ENCODE measurements at regions not wholly inside any gene's neighbourhood (a gene's known extent, or its start where the extent isn't known, plus 50 kb on each side); places are given as distances from the start of the nearest gene placed in this dataset.

GRCh38 chrX:115906276-115906675, 264.3 kb upstream of the AGTR2 start:
- H3K4me3 ChIP-seq: no peak overlapping the region
- H3K27ac ChIP-seq: no peak overlapping the region
- H3K27me3 ChIP-seq: peaks cover 19% of the 10 kb centered on the region
- 78 to 100% (median 80%) methylated on average over 1 to 2 of the region's 2 CpGs for WGBS, 4 donors
- TF ChIP-seq CTCF (IDR thresholded peaks at IDR 0.05) (no peak), POLR2A (IDR thresholded peaks at IDR 0.05) (no peak)
- no peak for DNase-seq
- no peaks in the 10 kb centered on the region for H3K36me3 ChIP-seq (replicated peaks in 1 of 2)
- intact Hi-C loops (cut with DNase I): no loop called here
- no peaks in the 10 kb centered on the region for H3K4me1 ChIP-seq (replicated peaks in 1 of 2)
- H3K9me3 ChIP-seq (replicated peaks in 1 of 3): no peaks in the 10 kb centered on the region

- no peak for DNase-seq
- no peak for TF ChIP-seq POLR2A (IDR thresholded peaks at IDR 0.05)
- 70 to 90% (median 81%) methylated on average over 2 to 3 of the region's 3 CpGs for WGBS, 4 donors
- Histone ChIP-seq H3K27me3 (peaks cover 21% of the 10 kb centered on the region), H3K4me1 (replicated peaks in 1 of 2) (no peaks in the 10 kb centered on the region), H3K36me3 (replicated peaks in 1 of 2) (no peaks in the 10 kb centered on the region), H3K27ac (no peak overlapping the region), H3K4me3 (no peak overlapping the region), H3K9me3 (replicated peaks in 1 of 3) (no peaks in the 10 kb centered on the region)
- intact Hi-C loops (cut with DNase I): no loop called here
Measured at GRCh38 chrX:115906881-115907280, 263.7 kb upstream of the AGTR2 start.

GRCh38 chrX:115909017-115909416, 261.5 kb upstream of the AGTR2 start:
- intact Hi-C loops (cut with DNase I): no loop called here
- WGBS, 4 donors: 74 to 89% (median 81%) methylated on average over 1 to 4 of the region's 4 CpGs
- H3K36me3 ChIP-seq (replicated peaks in 1 of 2): no peaks in the 10 kb centered on the region
- DNase-seq: no peak
- no peaks in the 10 kb centered on the region for H3K4me1 ChIP-seq (replicated peaks in 1 of 2)
- H3K9me3 ChIP-seq (replicated peaks in 1 of 3): no peaks in the 10 kb centered on the region
- no peak overlapping the region for H3K27ac ChIP-seq
- no peak overlapping the region for H3K4me3 ChIP-seq
- H3K27me3 ChIP-seq: peaks cover 26% of the 10 kb centered on the region
- TF ChIP-seq CTCF (IDR thresholded peaks at IDR 0.05) (no peak), POLR2A (IDR thresholded peaks at IDR 0.05) (no peak)

- intact Hi-C loops (cut with DNase I): no loop called here
- Histone ChIP-seq H3K36me3 (replicated peaks in 1 of 2) (no peaks in the 10 kb centered on the region), H3K27me3 (peaks cover 12% of the 10 kb centered on the region), H3K27ac (no peak overlapping the region), H3K9me3 (replicated peaks in 1 of 3) (no peaks in the 10 kb centered on the region), H3K4me1 (replicated peaks in 1 of 2) (no peaks in the 10 kb centered on the region), H3K4me3 (no peak overlapping the region)
- TF ChIP-seq CTCF (IDR thresholded peaks at IDR 0.05) (no peak), POLR2A (IDR thresholded peaks at IDR 0.05) (no peak)
- 57 to 71% (median 60%) methylated on average over 1 to 2 of the region's 2 CpGs; no CpG with 5 or more reads in 1 of the 4 donors for WGBS, 4 donors
- no peak for DNase-seq
Measured at GRCh38 chrX:115911967-115912366, 258.6 kb upstream of the AGTR2 start.

GRCh38 chrX:115912372-115912897, 258.1 kb upstream of the AGTR2 start:
- Histone ChIP-seq H3K27me3 (peaks cover 10% of the 10 kb centered on the region), H3K4me1 (replicated peaks in 1 of 2) (no peaks in the 10 kb centered on the region), H3K27ac (no peak overlapping the region), H3K36me3 (replicated peaks in 1 of 2) (no peaks in the 10 kb centered on the region), H3K9me3 (replicated peaks in 1 of 3) (no peaks in the 10 kb centered on the region), H3K4me3 (no peak overlapping the region)
- no peak for TF ChIP-seq POLR2A (IDR thresholded peaks at IDR 0.05)
- peak in 1 of 6 experiments; percentile 29 for TF ChIP-seq CTCF (IDR thresholded peaks at IDR 0.05)
- DNase-seq: no peak
- intact Hi-C loops (cut with DNase I): no loop called here
- WGBS, 4 donors: 67 to 98% (median 68%) methylated on average over 1 to 2 of the region's 2 CpGs; no CpG with 5 or more reads in 1 of the 4 donors

Measured in adrenal gland (tissue), 9 donors.